ENCODE measurements at regions not wholly inside any gene's neighbourhood (a gene's known extent, or its start where the extent isn't known, plus 50 kb on each side); places are given as distances from the start of the nearest gene placed in this dataset.

DNA sequence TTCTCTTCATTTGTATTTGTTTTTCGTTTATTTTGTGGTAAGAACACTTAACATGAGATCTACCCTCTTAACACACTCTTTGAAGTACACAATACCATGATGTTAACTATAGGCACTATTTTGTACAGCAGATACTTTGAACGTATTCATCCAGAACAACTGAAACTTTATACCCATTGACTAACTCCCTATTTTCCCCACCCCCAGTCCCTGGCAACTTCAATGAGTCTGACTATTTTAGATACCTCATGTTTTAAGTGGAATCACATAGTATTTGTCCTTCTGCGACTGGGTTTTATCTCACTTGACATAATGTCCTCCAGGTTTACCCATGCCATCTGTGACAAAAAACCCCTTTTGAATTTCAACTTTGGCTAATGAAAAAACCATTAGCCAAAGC lies 356.3 kb upstream of the CDH20 start:
- TF ChIP-seq, protein P1, sequence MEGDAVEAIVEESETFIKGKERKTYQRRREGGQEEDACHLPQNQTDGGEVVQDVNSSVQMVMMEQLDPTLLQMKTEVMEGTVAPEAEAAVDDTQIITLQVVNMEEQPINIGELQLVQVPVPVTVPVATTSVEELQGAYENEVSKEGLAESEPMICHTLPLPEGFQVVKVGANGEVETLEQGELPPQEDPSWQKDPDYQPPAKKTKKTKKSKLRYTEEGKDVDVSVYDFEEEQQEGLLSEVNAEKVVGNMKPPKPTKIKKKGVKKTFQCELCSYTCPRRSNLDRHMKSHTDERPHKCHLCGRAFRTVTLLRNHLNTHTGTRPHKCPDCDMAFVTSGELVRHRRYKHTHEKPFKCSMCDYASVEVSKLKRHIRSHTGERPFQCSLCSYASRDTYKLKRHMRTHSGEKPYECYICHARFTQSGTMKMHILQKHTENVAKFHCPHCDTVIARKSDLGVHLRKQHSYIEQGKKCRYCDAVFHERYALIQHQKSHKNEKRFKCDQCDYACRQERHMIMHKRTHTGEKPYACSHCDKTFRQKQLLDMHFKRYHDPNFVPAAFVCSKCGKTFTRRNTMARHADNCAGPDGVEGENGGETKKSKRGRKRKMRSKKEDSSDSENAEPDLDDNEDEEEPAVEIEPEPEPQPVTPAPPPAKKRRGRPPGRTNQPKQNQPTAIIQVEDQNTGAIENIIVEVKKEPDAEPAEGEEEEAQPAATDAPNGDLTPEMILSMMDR (conservative IDR thresholded peaks at IDR 0.05; ENCODE audit: low read length) = no peak
- no peak for TF ChIP-seq EZH2phosphoT487 (IDR thresholded peaks at IDR 0.05; ENCODE audit: borderline replicate concordance, low read depth, low read length)

Data from OCI-LY7 (cell line).